Activated CD4-positive, alpha-beta T cell treated with anti-CD3 and anti-CD28 coated beads for 36 hours (primary cell): ENCODE measurements at regions not wholly inside any gene's neighbourhood (a gene's known extent, or its start where the extent isn't known, plus 50 kb on each side); places are given as distances from the start of the nearest gene placed in this dataset.
"Not testable (repeated sequence)": the region's sequence is repeated elsewhere in the genome, so short reads cannot be mapped to it uniquely, and the experiment has no call there.

Experiments used
- ATAC-seq: fragments of 200-7000 bp; cut with Tn5 transposase; one replicate; pipeline ENCODE4 v1.10.0; 2021; ENCODE audit warnings: mild to moderate bottlenecking, moderate library complexity
- CTCF ChIA-PET: fragments of 350-600 bp; sonication (Branson Sonifier 250); formaldehyde crosslinking; loops from one replicate; lab custom pipeline; 2021; ENCODE audit warnings: antibody characterized with exemption; lab: Charles Lee
- POLR2A ChIA-PET: fragments of 350-600 bp; sonication (Branson Sonifier 250); formaldehyde crosslinking; loops from one replicate; lab custom pipeline; 2021; ENCODE audit warnings: antibody characterized with exemption, inconsistent platforms; lab: Charles Lee
- DNase-seq: peaks from one replicate; pipeline ENCODE4 v3.0.0-alpha.2; 2020
- H3K27ac Mint-ChIP-seq: one replicate; pipeline ENCODE4 v1.8.0; 2021; ENCODE audit warnings: mixed read lengths
- H3K27me3 Mint-ChIP-seq: one replicate; pipeline ENCODE4 v1.8.0; 2021; ENCODE audit warnings: mixed read lengths
- H3K36me3 Mint-ChIP-seq: one replicate; pipeline ENCODE4 v1.8.0; 2021; ENCODE audit warnings: low read depth, mixed read lengths
- H3K4me1 Mint-ChIP-seq: one replicate; pipeline ENCODE4 v1.8.0; 2021; ENCODE audit warnings: mixed read lengths
- H3K4me3 Mint-ChIP-seq: one replicate; pipeline ENCODE4 v1.8.0; 2021; ENCODE audit warnings: mild to moderate bottlenecking, moderate library complexity, mixed read lengths
- H3K9me3 Mint-ChIP-seq: one replicate; pipeline ENCODE4 v1.8.0; 2021; ENCODE audit warnings: low read depth, mixed read lengths
- intact Hi-C, 2 experiments: fragments of 100-400 bp; cut with DNase I in 1 of 2; cut with micrococcal nuclease in 1 of 2; formaldehyde crosslinking; loops; one replicate each; pipeline versions ENCODE4 v1.14.2 to v1.15.1; 2022 to 2024; cut with DNase I, micrococcal nuclease

DNA sequence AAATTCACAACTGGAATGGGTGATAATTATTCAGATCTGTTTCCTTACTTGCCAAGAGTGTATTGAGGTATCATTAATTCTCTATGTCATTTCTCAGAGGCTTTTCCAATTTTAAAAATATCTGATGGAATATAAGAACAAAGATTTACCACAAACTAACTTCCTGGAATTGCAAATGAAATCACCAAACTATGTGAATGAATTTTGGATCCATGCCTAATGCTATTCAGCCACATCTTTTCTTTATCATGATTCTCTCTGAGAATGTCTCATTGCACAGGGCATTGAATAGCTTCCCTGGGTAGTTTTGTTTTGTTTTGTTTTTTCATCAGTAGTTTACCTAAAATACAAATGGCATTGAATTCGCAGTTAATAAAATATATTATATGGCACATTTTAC is 146.9 kb upstream of the FBN2 start:
- CTCF ChIA-PET = no interaction called here

DNA sequence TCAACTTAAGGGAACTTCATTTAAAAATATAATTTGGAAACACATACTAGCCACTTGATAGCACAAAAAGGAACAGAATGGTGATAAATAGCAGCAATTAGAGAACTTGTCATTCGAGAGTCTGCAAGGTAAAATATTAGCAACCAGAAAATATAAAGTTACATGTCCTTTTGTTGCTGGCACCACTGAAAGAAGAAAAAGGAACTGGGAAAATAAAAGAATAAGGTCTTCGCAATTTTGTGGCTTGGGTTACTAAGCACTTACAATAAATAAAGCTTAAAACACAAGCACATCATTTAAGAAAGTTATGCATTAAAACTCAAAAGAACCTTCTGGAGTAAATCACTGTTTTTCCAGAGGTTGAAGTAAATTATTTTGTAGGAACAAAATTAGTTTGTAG is 149.9 kb upstream of the FBN2 start:
- intact Hi-C loops = no loop called here
- no peak for DNase-seq
- Mint-ChIP-seq H3K27ac (no peak overlapping the region), H3K9me3 (peaks cover 4% of the 10 kb centered on the region), H3K4me1 (no peaks in the 10 kb centered on the region), H3K27me3 (no peaks in the 10 kb centered on the region), H3K36me3 (no peaks in the 10 kb centered on the region), H3K4me3 (no peak overlapping the region)
- no peak for ATAC-seq
- ChIA-PET CTCF (interaction anchor here (0.6 to 1.0 kb wide), 3 partner anchors 10 to 1144 kb away, joined by 3 read pairs; no protein-coding TSS in a partner anchor), POLR2A (no interaction called here)

More for the DNA sequence above, 146.9 kb upstream of the FBN2 start:
- intact Hi-C loops = no loop called here
- Mint-ChIP-seq H3K27ac (no peak overlapping the region), H3K27me3 (peaks cover 2% of the 10 kb centered on the region), H3K36me3 (no peaks in the 10 kb centered on the region), H3K4me3 (no peak overlapping the region), H3K9me3 (no peaks in the 10 kb centered on the region), H3K4me1 (no peaks in the 10 kb centered on the region)
- POLR2A ChIA-PET = no interaction called here
- DNase-seq = no peak
- ATAC-seq = no peak

DNA sequence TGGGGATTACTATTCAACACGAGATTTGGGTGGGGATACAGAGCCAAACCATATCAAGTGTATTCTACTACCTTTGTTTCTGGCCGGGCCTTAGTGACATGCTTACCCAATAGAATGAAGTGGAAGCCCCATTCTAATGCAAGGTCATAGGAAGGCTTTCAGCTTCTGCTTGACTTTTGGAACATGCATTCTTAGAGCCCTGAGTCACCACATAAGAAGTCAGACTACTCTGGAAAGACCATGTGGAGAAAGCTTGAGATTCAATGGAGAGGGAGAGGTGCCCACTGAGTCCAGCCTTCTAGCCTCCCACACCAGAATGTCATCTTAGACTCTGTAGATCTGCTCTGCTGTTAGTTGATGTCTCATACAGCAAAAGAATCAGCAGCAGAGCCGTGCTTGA is 155.7 kb upstream of the FBN2 start:
- no peaks in the 10 kb centered on the region for H3K27me3 Mint-ChIP-seq
- POLR2A ChIA-PET = no interaction called here
- H3K4me1 Mint-ChIP-seq = no peaks in the 10 kb centered on the region
- ATAC-seq (no peak), DNase-seq (no peak)
- no peaks in the 10 kb centered on the region for H3K36me3 Mint-ChIP-seq
- H3K27ac Mint-ChIP-seq = no peak overlapping the region
- H3K9me3 Mint-ChIP-seq = peaks cover 4% of the 10 kb centered on the region
- intact Hi-C loops = no loop called here
- CTCF ChIA-PET = no interaction called here
- no peak overlapping the region for H3K4me3 Mint-ChIP-seq

DNA sequence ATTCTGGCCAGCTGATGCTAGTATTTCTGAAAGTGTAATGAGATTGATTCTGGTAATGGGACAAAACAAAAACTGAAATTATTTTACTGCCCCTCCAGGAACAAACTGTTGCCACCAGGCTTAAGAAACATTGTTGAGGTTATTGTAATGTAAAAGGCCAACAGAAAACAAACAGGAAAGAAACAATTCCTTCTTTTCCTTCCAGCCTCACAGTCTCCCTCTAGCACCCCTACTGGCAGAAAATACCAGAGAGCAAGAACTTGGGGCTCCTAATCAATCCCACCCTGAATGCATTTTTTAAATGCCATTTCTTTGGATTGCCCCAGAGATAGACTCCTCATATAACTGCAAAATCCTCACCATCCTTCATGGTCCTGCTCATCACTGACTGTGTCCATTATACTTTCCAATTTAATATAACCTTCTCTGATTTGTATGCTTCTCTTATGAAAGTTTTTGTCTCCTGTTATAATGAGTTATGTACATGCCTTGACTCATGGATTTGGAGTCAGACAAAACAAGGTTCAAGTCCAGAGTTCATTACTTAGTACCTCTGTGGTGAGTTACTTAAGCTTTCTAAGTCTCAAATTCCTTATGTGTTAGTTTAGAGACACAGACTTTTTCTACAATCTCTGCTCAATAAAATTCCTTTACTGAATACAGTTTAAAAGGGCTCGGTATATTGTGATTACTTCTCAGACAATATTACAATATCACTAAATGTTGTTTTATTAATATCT is 157.9 kb upstream of the FBN2 start:
- ATAC-seq (no peak), DNase-seq (no peak)
- H3K27me3 Mint-ChIP-seq = no peaks in the 10 kb centered on the region
- intact Hi-C loops = no loop called here
- no peaks in the 10 kb centered on the region for H3K4me1 Mint-ChIP-seq
- H3K36me3 Mint-ChIP-seq = no peaks in the 10 kb centered on the region
- H3K9me3 Mint-ChIP-seq = peaks cover 4% of the 10 kb centered on the region
- no peak overlapping the region for H3K4me3 Mint-ChIP-seq
- ChIA-PET POLR2A (no interaction called here), CTCF (interaction anchor here (0.8 kb wide), 1 partner anchor 53 kb away, joined by 3 read pairs; no protein-coding TSS in a partner anchor)
- H3K27ac Mint-ChIP-seq = no peak overlapping the region

DNA sequence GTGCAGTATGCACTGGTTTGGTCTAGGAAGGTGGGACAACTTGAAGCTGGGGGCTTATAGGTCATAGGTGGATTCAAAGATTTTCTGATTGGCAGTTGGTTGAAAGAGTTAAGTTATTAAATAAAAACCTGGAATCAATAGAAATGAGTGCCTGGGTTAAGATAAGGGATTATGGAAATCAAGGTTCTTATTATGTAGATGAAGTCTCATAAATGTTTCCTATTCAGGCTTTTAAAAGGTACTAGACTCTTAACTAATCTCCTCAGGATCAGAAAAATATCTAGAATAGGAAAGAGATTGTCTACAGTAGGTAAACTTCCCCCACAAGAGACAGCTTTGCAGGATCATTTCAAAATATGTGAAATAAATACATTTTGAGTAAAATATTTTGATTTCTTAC is 163.3 kb upstream of the FBN2 start:
- Mint-ChIP-seq H3K27me3 (no peaks in the 10 kb centered on the region), H3K4me3 (no peak overlapping the region), H3K9me3 (no peaks in the 10 kb centered on the region), H3K4me1 (no peaks in the 10 kb centered on the region), H3K27ac (no peak overlapping the region), H3K36me3 (no peaks in the 10 kb centered on the region)
- no peak for DNase-seq
- no peak for ATAC-seq
- ChIA-PET CTCF (no interaction called here), POLR2A (no interaction called here)
- intact Hi-C loops = no loop called here

DNA sequence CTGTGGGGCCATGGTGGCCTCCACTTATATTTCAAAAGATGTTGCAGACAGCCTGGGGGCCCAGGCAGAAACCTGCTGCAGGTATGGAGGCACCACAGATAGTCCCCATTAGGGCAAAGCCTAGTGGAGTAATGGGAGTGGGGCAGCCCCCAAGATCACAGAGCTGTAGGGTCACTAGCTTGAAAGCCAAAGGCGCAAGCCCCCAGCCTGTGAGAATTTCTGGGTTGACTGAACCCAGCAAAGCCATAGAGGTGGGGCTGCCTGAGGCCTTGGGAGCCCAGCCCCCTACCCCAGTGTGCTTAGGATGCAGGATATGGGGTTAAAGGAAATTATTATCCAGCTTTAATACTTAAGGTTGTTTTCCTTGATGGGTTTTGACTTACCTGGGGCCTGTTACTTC is 165.3 kb upstream of the FBN2 start:
- Mint-ChIP-seq H3K4me3 (no peak overlapping the region), H3K9me3 (peaks cover 2% of the 10 kb centered on the region), H3K4me1 (no peaks in the 10 kb centered on the region), H3K27me3 (no peaks in the 10 kb centered on the region), H3K36me3 (no peaks in the 10 kb centered on the region), H3K27ac (no peak overlapping the region)
- POLR2A ChIA-PET = no interaction called here
- ATAC-seq = no peak
- no peak for DNase-seq
- CTCF ChIA-PET = interaction anchor here (0.7 kb wide), 1 partner anchor 1584 kb away, joined by 3 read pairs; no protein-coding TSS in a partner anchor
- intact Hi-C loops = no loop called here

DNA sequence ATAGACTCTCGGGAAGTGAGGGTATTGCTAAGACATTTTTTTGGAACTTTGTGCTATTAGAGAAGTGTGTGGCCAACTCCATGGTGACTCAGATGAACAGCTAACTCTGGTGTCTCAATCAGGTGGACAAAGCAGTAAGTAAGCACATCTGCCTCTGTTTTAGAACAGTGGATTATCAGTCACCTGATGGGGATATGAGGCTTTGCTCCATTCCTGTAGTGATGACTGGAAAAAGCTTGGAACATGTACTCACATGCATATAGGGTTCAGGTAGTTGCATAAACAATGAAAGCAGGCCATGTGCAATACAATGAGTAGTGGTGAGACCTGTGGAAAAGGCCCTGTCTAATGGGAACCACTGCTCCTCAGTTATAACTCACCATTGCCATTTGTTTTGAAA is 168.2 kb upstream of the FBN2 start:
- ChIA-PET CTCF (no interaction called here), POLR2A (no interaction called here)
- H3K27me3 Mint-ChIP-seq = no peaks in the 10 kb centered on the region
- intact Hi-C loops = no loop called here
- no peaks in the 10 kb centered on the region for H3K36me3 Mint-ChIP-seq
- H3K4me1 Mint-ChIP-seq = no peaks in the 10 kb centered on the region
- no peak overlapping the region for H3K27ac Mint-ChIP-seq
- DNase-seq (no peak), ATAC-seq (no peak)
- peaks cover 2% of the 10 kb centered on the region for H3K9me3 Mint-ChIP-seq
- no peak overlapping the region for H3K4me3 Mint-ChIP-seq

DNA sequence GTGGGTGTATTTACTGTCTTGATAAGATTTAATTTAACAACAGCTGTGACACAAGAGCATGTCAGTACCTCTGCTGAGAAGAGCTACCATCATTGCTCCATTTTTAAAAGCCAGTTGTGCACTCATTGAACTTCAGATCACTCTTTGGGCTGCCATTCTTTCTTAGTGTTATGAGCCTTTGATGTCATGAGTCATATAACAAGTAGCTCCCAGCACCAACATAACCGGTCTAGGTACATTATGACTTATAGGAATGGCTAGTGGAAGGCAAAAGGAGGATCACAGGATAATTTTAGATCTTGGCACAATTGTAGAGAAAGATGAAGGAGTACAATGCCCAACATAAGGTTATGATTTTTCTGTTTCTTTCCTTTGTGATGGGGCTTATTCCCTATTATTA is 170.8 kb upstream of the FBN2 start:
- no peak overlapping the region for H3K27ac Mint-ChIP-seq
- no peaks in the 10 kb centered on the region for H3K4me1 Mint-ChIP-seq
- intact Hi-C loops = no loop called here
- H3K4me3 Mint-ChIP-seq = no peak overlapping the region
- POLR2A ChIA-PET = no interaction called here
- CTCF ChIA-PET = no interaction called here
- no peaks in the 10 kb centered on the region for H3K27me3 Mint-ChIP-seq
- H3K9me3 Mint-ChIP-seq = peaks cover 2% of the 10 kb centered on the region
- ATAC-seq (no peak), DNase-seq (no peak)
- H3K36me3 Mint-ChIP-seq = no peaks in the 10 kb centered on the region

DNA sequence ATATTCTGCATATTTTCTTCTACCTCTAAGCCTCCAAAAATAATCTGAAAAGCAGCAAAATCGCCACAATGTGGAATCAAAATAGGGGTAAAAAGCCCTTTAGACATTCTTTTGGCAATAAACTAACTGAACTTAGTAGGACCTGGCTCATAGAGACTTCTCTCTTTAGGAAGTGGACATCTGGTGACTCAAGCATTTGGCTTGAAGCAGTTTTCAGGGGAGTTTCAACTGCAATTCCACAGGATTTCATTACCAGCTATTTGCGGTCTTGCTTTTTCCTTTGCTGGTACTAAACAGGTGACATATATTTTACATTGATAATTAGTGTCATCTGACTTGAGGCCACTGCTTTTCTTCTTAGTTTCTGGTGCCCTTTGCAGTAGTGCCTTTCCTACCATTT is 173.2 kb upstream of the FBN2 start:
- Mint-ChIP-seq H3K27me3 (no peaks in the 10 kb centered on the region), H3K36me3 (no peaks in the 10 kb centered on the region), H3K4me1 (no peaks in the 10 kb centered on the region), H3K4me3 (no peak overlapping the region), H3K27ac (no peak overlapping the region), H3K9me3 (peaks cover 2% of the 10 kb centered on the region)
- POLR2A ChIA-PET = no interaction called here
- intact Hi-C loops = no loop called here
- DNase-seq (no peak), ATAC-seq (no peak)
- CTCF ChIA-PET = interaction anchor here (0.6 kb wide), 1 partner anchor 14 kb away, joined by 3 read pairs; no protein-coding TSS in a partner anchor

DNA sequence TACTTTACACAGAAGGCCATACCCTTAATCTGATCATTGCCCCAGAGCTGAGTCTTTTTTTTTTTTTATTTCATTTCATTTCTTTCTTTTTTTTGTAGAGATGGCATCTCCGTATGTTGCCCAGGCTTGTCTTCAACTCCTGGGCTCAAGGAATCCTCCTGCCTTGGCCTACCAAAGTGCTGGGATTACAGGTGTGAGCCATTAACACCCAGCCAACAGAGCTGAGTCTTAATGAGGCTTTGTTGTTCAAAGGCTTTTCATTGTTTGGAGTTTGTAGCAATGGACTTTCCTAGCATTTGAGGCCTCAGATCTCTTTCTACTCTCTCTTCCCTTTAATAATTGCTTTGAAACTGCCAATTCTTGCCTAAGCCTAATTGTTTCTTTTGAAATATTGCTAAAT is 176.5 kb upstream of the FBN2 start:
- Mint-ChIP-seq H3K36me3 (no peaks in the 10 kb centered on the region), H3K27ac (no peak overlapping the region), H3K4me1 (no peaks in the 10 kb centered on the region), H3K4me3 (no peak overlapping the region), H3K9me3 (no peaks in the 10 kb centered on the region), H3K27me3 (peaks cover 2% of the 10 kb centered on the region)
- ChIA-PET POLR2A (no interaction called here), CTCF (no interaction called here)
- DNase-seq = no peak
- ATAC-seq = no peak
- intact Hi-C loops = no loop called here

DNA sequence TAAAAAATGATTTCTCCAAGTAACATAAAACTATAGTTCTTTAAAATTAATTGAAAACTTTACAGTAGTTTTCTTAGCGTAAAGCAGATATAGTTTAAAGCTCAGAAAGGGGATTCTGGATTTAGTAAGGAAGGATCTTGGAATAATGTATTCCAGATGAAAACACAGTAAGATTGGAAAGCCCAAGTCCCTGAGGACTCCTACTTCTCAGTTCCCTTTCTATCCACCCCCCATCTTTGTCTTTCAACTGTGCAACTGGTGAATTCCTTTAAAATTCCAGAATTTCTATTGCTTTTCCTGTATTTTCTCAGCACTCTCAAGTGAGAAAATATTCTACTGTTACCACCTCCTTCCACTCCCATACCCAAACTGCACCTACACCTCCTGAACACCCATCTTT is 184.5 kb upstream of the FBN2 start:
- POLR2A ChIA-PET = no interaction called here
- no peak overlapping the region for H3K27ac Mint-ChIP-seq
- no peaks in the 10 kb centered on the region for H3K36me3 Mint-ChIP-seq
- CTCF ChIA-PET = no interaction called here
- ATAC-seq = no peak
- peaks cover 2% of the 10 kb centered on the region for H3K9me3 Mint-ChIP-seq
- intact Hi-C loops = no loop called here
- no peak for DNase-seq
- H3K4me3 Mint-ChIP-seq = no peak overlapping the region
- H3K27me3 Mint-ChIP-seq = peaks cover 4% of the 10 kb centered on the region
- H3K4me1 Mint-ChIP-seq = no peaks in the 10 kb centered on the region

DNA sequence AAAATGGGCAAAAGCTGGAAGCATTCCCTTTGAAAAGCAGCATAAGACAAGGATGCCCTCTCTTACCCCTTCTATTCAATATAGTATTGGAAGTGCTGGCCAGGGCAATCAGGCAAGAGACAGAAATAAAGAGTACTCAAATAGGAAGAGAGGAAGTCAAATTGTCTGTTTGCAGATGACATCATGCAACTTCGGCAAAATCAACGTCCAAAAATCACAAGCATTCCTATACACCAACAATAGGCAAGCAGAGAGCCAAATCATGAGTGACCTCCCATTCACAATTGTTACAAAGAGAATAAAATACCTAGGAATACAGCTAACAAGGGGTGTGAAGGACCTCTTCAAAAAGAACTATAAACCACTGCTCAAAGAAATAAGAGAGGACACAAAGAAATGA is 192.0 kb upstream of the FBN2 start:
- POLR2A ChIA-PET, ATAC-seq, H3K9me3 Mint-ChIP-seq, H3K4me3 Mint-ChIP-seq, intact Hi-C loops, H3K4me1 Mint-ChIP-seq, H3K27me3 Mint-ChIP-seq, DNase-seq, H3K27ac Mint-ChIP-seq, CTCF ChIA-PET, H3K36me3 Mint-ChIP-seq: not testable (repeated sequence)
